ENCODE measurements at regions not wholly inside any gene's neighbourhood (a gene's known extent, or its start where the extent isn't known, plus 50 kb on each side); places are given as distances from the start of the nearest gene placed in this dataset.
"Not testable (repeated sequence)": the region's sequence is repeated elsewhere in the genome, so short reads cannot be mapped to it uniquely, and the experiment has no call there.

GRCh38 chr2:81436256-81436655 is 1131.7 kb upstream of the LRRTM1 start:
- FAIRE-seq: no peak

- no peak for FAIRE-seq
Measured at GRCh38 chr2:81412681-81413080, 1108.1 kb upstream of the LRRTM1 start.

GRCh38 chr2:81403508-81403907 is 1099.0 kb upstream of the LRRTM1 start:
- no peak for FAIRE-seq

GRCh38 chr2:81396417-81397019 is 1092.0 kb upstream of the LRRTM1 start:
- no peak for FAIRE-seq

- FAIRE-seq: no peak
Measured at GRCh38 chr2:81395746-81396145, 1091.2 kb upstream of the LRRTM1 start.

- FAIRE-seq: no peak
Measured at GRCh38 chr2:81389203-81389602, 1084.7 kb upstream of the LRRTM1 start.

- no peak for FAIRE-seq
Measured at GRCh38 chr2:81363800-81364199, 1059.2 kb upstream of the LRRTM1 start.

- not testable (repeated sequence) for FAIRE-seq
Measured at GRCh38 chr2:81362468-81362867, 1057.9 kb upstream of the LRRTM1 start.

GRCh38 chr2:81355436-81355835 is 1050.9 kb upstream of the LRRTM1 start:
- no peak for FAIRE-seq

- FAIRE-seq: no peak
Measured at GRCh38 chr2:81334046-81334445, 1029.5 kb upstream of the LRRTM1 start.

GRCh38 chr2:81328968-81329367 is 1024.4 kb upstream of the LRRTM1 start:
- no peak for FAIRE-seq

- FAIRE-seq: no peak
Measured at GRCh38 chr2:81327911-81328310, 1023.4 kb upstream of the LRRTM1 start.

GRCh38 chr2:81324046-81324445 is 1019.5 kb upstream of the LRRTM1 start:
- no peak for FAIRE-seq

- no peak for FAIRE-seq
Measured at GRCh38 chr2:81304154-81304830, 999.7 kb upstream of the LRRTM1 start.

GRCh38 chr2:81303321-81303720 is 998.8 kb upstream of the LRRTM1 start:
- FAIRE-seq: no peak

- FAIRE-seq: no peak
Measured at GRCh38 chr2:81299841-81300240, 995.3 kb upstream of the LRRTM1 start.

- no peak for FAIRE-seq
Measured at GRCh38 chr2:81290846-81291245, 986.3 kb upstream of the LRRTM1 start.

GRCh38 chr2:81283081-81283480 is 978.5 kb upstream of the LRRTM1 start:
- no peak for FAIRE-seq

GRCh38 chr2:81282151-81282769 is 977.7 kb upstream of the LRRTM1 start:
- FAIRE-seq: no peak

- no peak for FAIRE-seq
Measured at GRCh38 chr2:81276595-81276994, 972.0 kb upstream of the LRRTM1 start.

GRCh38 chr2:81266106-81266505 is 961.6 kb upstream of the LRRTM1 start:
- no peak for FAIRE-seq

- no peak for FAIRE-seq
Measured at GRCh38 chr2:81263989-81264388, 959.4 kb upstream of the LRRTM1 start.

GRCh38 chr2:81260320-81260719 is 955.8 kb upstream of the LRRTM1 start:
- FAIRE-seq: no peak

GRCh38 chr2:81250270-81250669 is 945.7 kb upstream of the LRRTM1 start:
- no peak for FAIRE-seq

All from colon (tissue), 2 donors.